Endothelial cell of umbilical vein (primary cell): ENCODE measurements at regions not wholly inside any gene's neighbourhood (a gene's known extent, or its start where the extent isn't known, plus 50 kb on each side); places are given as distances from the start of the nearest gene placed in this dataset.

ENCODE experiments used
- BruUV-seq: library from RNA; stranded (reverse); fragments of 400-500 nt; replicated peaks from 2 replicates; lab custom pipeline; 2021; lab: Mats Ljungman, UMichigan
- CTCF ChIA-PET: fragments of 300-600, 350-600 bp; sonication (Branson Sonifier 250); formaldehyde crosslinking; loops from one replicate; lab custom pipeline; 2021; ENCODE audit warnings: antibody characterized with exemption, inconsistent platforms; lab: Charles Lee
- POLR2A ChIA-PET: fragments of 300-600, 350-600 bp; sonication (Branson Sonifier 250); formaldehyde crosslinking; loops from one replicate; lab custom pipeline; 2021; ENCODE audit warnings: antibody characterized with exemption, inconsistent platforms; lab: Charles Lee
- DNase-seq: peaks from one replicate; pipeline ENCODE4 v3.0.0-alpha.2; 2011; ENCODE audit warnings: low read depth, low spot score
- FAIRE-seq: peaks from 2 replicates; lab custom pipeline; 2011; peaks lifted over from hg19 to GRCh38; lab: Jason Lieb, UNC
- H2AFZ ChIP-seq: 2 replicates; pipeline ENCODE4 v1.6.0; 2012; ENCODE audit warnings: low read depth, low read length, control low read depth, inconsistent platforms
- H3K27ac ChIP-seq: 2 replicates; pipeline ENCODE4 v1.5.1; 2011; ENCODE audit warnings: low read depth, mild to moderate bottlenecking, control low read depth, low read length, moderate library complexity; ENCODE audit not compliant: insufficient read depth
- H3K27me3 ChIP-seq, 2 experiments: 2 replicates each; pipeline versions ENCODE4 v1.6.0 to v1.6.1; 2011; ENCODE audit warnings: low read length in 2 of 2, mixed read lengths in 1 of 2; ENCODE audit not compliant: control insufficient read depth in 2 of 2, insufficient read depth in 2 of 2
- H3K36me3 ChIP-seq, 2 experiments: 2 replicates in 1 of 2; 3 replicates in 1 of 2; pipeline ENCODE4 v1.5.1; 2011; ENCODE audit warnings: low read length in 2 of 2, mild to moderate bottlenecking in 1 of 2, moderate library complexity in 1 of 2; ENCODE audit not compliant: control insufficient read depth in 2 of 2, insufficient read depth in 2 of 2; ENCODE audit errors: extremely low read depth in 1 of 2
- H3K4me1 ChIP-seq: 3 replicates; pipeline ENCODE4 v1.5.1; 2011; ENCODE audit warnings: mild to moderate bottlenecking, low read length; ENCODE audit not compliant: control insufficient read depth, insufficient read depth; ENCODE audit errors: extremely low read depth
- H3K4me2 ChIP-seq: 2 replicates; pipeline ENCODE4 v1.6.1; 2011; ENCODE audit warnings: low read length, control low read depth, mixed read lengths; ENCODE audit not compliant: insufficient read depth
- H3K4me3 ChIP-seq, 3 experiments: fragments of 200-600 bp in 1 of 3; sonication (generic), shearing (Covaris generic) in 1 of 3; replicated peaks in 1 of 3; 2 replicates each; pipeline ENCODE4 v1.5.1; 2011 to 2016; ENCODE audit warnings: control low read depth in 3 of 3, low read length in 3 of 3, mild to moderate bottlenecking in 2 of 3, inconsistent platforms in 1 of 3, low read depth in 1 of 3, moderate library complexity in 1 of 3; ENCODE audit not compliant: insufficient read depth in 1 of 3
- H3K79me2 ChIP-seq: 2 replicates; pipeline ENCODE4 v1.6.0; 2012; ENCODE audit warnings: low read length, inconsistent platforms; ENCODE audit not compliant: control insufficient read depth, insufficient read depth
- H3K9ac ChIP-seq: replicated peaks from 2 replicates; pipeline ENCODE3; 2011; ENCODE audit warnings: low read length, control low read depth; ENCODE audit not compliant: insufficient read depth; ENCODE audit errors: extremely low read depth
- H3K9me1 ChIP-seq: replicated peaks from 3 replicates; pipeline ENCODE4 v1.6.0; 2011; ENCODE audit warnings: mild to moderate bottlenecking, low read length; ENCODE audit not compliant: control insufficient read depth, insufficient read depth; ENCODE audit errors: extremely low read depth
- H3K9me3 ChIP-seq: replicated peaks from 2 replicates; pipeline ENCODE4 v1.5.1; 2012; ENCODE audit warnings: low read length, inconsistent platforms; ENCODE audit not compliant: control insufficient read depth, insufficient read depth
- H4K20me1 ChIP-seq: replicated peaks from 2 replicates; pipeline ENCODE3; 2011; ENCODE audit warnings: mild to moderate bottlenecking, low read length; ENCODE audit not compliant: control insufficient read depth, insufficient read depth; ENCODE audit errors: extremely low read depth
- EZH2 ChIP-seq: IDR thresholded peaks from 2 replicates; pipeline ENCODE4 v1.6.1; 2012; ENCODE audit warnings: borderline replicate concordance, low read depth, mild to moderate bottlenecking, moderate library complexity, low read length, inconsistent platforms; ENCODE audit not compliant: severe bottlenecking
- FOS ChIP-seq: IDR thresholded peaks from 2 replicates; pipeline ENCODE4 v1.6.1; 2011; ENCODE audit warnings: mild to moderate bottlenecking, low read length, moderate library complexity, borderline replicate concordance; ENCODE audit not compliant: insufficient read depth
- GATA2 ChIP-seq: IDR thresholded peaks from 2 replicates; pipeline ENCODE4 v1.7.0; 2011; ENCODE audit warnings: low read depth, mild to moderate bottlenecking, moderate library complexity, mixed read lengths, low read length; ENCODE audit not compliant: insufficient read length, insufficient read depth
- JUN ChIP-seq: IDR thresholded peaks from 2 replicates; pipeline ENCODE4 v1.6.1; 2011; ENCODE audit warnings: borderline replicate concordance, low read depth; ENCODE audit not compliant: insufficient read length, insufficient read depth
- MYC ChIP-seq: IDR thresholded peaks from one replicate; pipeline ENCODE4 v1.6.1; 2011; ENCODE audit warnings: mild to moderate bottlenecking, low read depth, low read length
- POLR2A ChIP-seq: IDR thresholded peaks from 2 replicates; pipeline ENCODE4 v1.6.1; 2012; ENCODE audit warnings: low read depth, mild to moderate bottlenecking, control low read depth, low read length
- POLR2AphosphoS5 ChIP-seq: IDR thresholded peaks from 2 replicates; pipeline ENCODE4 v1.6.1; 2012; ENCODE audit warnings: low read depth, mild to moderate bottlenecking, control low read depth, low read length, moderate library complexity; ENCODE audit not compliant: insufficient read depth
- dilution Hi-C: fragments of 300-500 bp; cut with MboI; formaldehyde crosslinking; loops from one replicate; pipeline ENCODE4 v1.15.0; 2019; ENCODE audit warnings: low sequenced_read_pairs; ENCODE audit not compliant: extremely low pct_ligation_motif_present
- intact Hi-C: fragments of 100-400 bp; cut with micrococcal nuclease; formaldehyde crosslinking; loops from one replicate; pipeline ENCODE4 v1.10.0; 2022
- TF ChIP-seq, protein P1 (sequence below), 2 donors: IDR thresholded peaks; 1 replicate in 1 of 2; 2 replicates in 1 of 2; pipeline ENCODE4 v1.5.1; 2011; ENCODE audit warnings: low read length in 2 of 2, mild to moderate bottlenecking in 2 of 2, moderate library complexity in 2 of 2, control low read depth in 1 of 2, inconsistent platforms in 1 of 2, low read depth in 1 of 2; ENCODE audit not compliant: insufficient read depth in 1 of 2; ENCODE audit errors: extremely low read depth in 1 of 2
- TF ChIP-seq, protein P2 (sequence below): IDR thresholded peaks from 2 replicates; pipeline ENCODE4 v1.6.1; 2011; ENCODE audit not compliant: insufficient read depth, insufficient read length

DNA sequence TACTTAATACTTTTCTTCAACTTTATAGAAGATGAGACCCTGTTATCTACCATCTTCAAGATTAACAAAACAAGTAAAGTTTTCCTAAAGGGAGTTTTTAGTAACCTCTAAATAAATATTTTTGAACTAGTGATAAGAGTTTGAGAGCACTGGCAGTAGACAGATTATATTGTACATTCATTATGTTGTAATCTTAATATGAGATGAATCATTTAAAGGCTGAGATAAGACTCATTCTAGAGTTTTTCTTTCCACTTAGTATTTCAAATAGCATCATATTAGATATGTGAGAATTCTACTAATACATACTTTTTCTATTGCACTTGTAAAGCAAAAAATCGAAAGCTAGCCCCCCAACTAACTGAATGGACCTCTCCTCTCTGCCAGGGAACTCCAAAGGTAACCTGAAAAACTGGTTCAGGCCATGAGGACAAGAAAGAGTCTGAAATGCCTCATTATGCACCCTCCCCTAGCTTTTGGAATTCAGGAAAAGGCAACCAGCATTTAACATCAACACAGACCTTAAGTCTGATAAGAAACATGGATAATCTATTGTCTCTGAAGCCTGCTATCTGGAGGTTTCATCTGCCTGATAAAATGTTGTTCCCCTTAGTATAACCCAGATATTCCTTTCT, 875.4 kb upstream of the SLC10A2 start:
- CTCF ChIA-PET, result no interaction called here
- no peak for FAIRE-seq

DNA sequence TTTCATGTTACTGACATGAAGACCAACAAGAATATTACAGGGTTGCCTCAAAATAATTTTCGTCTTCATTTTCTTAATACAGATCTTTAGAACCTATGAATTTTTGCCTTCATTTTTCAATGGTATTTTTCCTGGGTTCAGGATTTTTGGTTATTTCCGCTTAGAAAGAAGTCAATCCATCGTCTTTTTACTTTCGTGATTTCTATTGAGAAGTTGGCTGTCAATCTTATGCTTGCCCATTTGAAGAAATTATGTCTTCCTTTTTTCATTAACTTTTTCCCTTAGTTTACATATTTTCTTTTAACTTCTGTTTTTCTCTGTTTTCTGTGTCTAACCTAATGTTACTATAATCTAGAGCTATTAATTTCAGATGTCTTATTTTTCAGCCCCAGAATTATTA, 868.9 kb upstream of the SLC10A2 start:
- dilution Hi-C loops, result no loop called here
- intact Hi-C loops, result no loop called here
- FAIRE-seq, result no peak
- Histone ChIP-seq H3K4me3 (no peak overlapping the region), H3K9me1 (no peaks in the 10 kb centered on the region), H3K27ac (no peak overlapping the region), H3K9me3 (no peaks in the 10 kb centered on the region), H3K4me2 (no peak overlapping the region), H4K20me1 (no peaks in the 10 kb centered on the region), H3K9ac (no peak overlapping the region), H3K4me1 (no peaks in the 10 kb centered on the region), H3K79me2 (no peaks in the 10 kb centered on the region), H3K36me3 (no peaks in the 10 kb centered on the region), H2AFZ (no peak overlapping the region), H3K27me3 (no peaks in the 10 kb centered on the region)
- TF ChIP-seq, protein P1, sequence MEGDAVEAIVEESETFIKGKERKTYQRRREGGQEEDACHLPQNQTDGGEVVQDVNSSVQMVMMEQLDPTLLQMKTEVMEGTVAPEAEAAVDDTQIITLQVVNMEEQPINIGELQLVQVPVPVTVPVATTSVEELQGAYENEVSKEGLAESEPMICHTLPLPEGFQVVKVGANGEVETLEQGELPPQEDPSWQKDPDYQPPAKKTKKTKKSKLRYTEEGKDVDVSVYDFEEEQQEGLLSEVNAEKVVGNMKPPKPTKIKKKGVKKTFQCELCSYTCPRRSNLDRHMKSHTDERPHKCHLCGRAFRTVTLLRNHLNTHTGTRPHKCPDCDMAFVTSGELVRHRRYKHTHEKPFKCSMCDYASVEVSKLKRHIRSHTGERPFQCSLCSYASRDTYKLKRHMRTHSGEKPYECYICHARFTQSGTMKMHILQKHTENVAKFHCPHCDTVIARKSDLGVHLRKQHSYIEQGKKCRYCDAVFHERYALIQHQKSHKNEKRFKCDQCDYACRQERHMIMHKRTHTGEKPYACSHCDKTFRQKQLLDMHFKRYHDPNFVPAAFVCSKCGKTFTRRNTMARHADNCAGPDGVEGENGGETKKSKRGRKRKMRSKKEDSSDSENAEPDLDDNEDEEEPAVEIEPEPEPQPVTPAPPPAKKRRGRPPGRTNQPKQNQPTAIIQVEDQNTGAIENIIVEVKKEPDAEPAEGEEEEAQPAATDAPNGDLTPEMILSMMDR (IDR thresholded peaks at IDR 0.05; ENCODE audit: extremely low read depth in 1 of 2, insufficient read depth in 1 of 2, low read depth in 1 of 2, low read length in 2 of 2), result no peak
- TF ChIP-seq MYC (no peak), POLR2A (no peak), GATA2 (no peak), POLR2AphosphoS5 (no peak), JUN (no peak), EZH2 (no peak), FOS (no peak)
- TF ChIP-seq, protein P2, sequence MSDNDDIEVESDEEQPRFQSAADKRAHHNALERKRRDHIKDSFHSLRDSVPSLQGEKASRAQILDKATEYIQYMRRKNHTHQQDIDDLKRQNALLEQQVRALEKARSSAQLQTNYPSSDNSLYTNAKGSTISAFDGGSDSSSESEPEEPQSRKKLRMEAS, result no peak
- no peak for DNase-seq
- ChIA-PET CTCF (no interaction called here), POLR2A (no interaction called here)
- no TSS peak for BruUV-seq

More for the DNA sequence above, 875.4 kb upstream of the SLC10A2 start:
- Histone ChIP-seq H3K27me3 (no peaks in the 10 kb centered on the region), H4K20me1 (no peaks in the 10 kb centered on the region), H3K4me2 (peak overlapping the region; percentile 29), H3K27ac (no peak overlapping the region), H3K9me1 (no peaks in the 10 kb centered on the region), H3K4me3 (no peak overlapping the region), H2AFZ (peak overlapping the region; percentile 73), H3K79me2 (no peaks in the 10 kb centered on the region), H3K9me3 (no peaks in the 10 kb centered on the region), H3K9ac (no peak overlapping the region), H3K4me1 (peaks cover 10% of the 10 kb centered on the region), H3K36me3 (no peaks in the 10 kb centered on the region)
- DNase-seq, result peak; percentile 24
- TF ChIP-seq JUN (no peak), FOS (peak; percentile 37), GATA2 (peak; percentile 31)
- BruUV-seq, result no TSS peak
- intact Hi-C loops, result no loop called here
- dilution Hi-C loops, result no loop called here
- POLR2A ChIA-PET, result no interaction called here
